ENCODE measurements at regions not wholly inside any gene's neighbourhood (a gene's known extent, or its start where the extent isn't known, plus 50 kb on each side); places are given as distances from the start of the nearest gene placed in this dataset.

DNA sequence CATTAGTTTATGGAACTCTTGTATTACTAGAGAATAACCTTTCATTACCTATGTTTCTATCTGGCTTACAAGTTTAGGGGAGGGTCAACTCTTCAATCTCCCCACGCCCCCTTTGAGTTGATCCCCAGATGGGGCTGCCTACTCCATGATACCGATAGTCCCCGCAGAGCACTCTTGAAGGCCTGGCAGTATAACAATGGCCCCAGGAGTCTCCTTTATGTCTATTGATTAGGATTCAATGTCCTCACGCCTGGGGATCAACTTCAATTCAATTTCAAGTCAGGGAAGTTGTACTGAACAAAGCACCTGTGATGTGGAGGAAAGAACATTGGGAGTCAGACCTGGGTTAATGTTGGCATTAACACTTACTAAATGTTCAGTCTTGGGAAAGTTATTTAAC lies 520.2 kb downstream of the METTL15 start:
- ATAC-seq, result no peak

More for the DNA sequence above, 520.2 kb downstream of the METTL15 start:
- H4K20me1 ChIP-seq (ENCODE audit: insufficient read depth), result no peaks in the 10 kb centered on the region
- no peak for TF ChIP-seq SP1 (IDR thresholded peaks at IDR 0.05; ENCODE audit: low read depth)
- no peak for TF ChIP-seq ZNF274 (IDR thresholded peaks at IDR 0.05; ENCODE audit: low read depth, low read length)
- TF ChIP-seq POLR2A (IDR thresholded peaks at IDR 0.05; ENCODE audit: borderline replicate concordance, extremely low read depth, insufficient read depth, insufficient read length), result no peak
- TF ChIP-seq, protein P1, sequence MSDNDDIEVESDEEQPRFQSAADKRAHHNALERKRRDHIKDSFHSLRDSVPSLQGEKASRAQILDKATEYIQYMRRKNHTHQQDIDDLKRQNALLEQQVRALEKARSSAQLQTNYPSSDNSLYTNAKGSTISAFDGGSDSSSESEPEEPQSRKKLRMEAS (IDR thresholded peaks at IDR 0.05), result no peak
- no peak for TF ChIP-seq JUND (IDR thresholded peaks at IDR 0.05)
- no peak for TF ChIP-seq RAD21 (IDR thresholded peaks at IDR 0.05; ENCODE audit: low read depth)
- TF ChIP-seq FOSL1 (IDR thresholded peaks at IDR 0.05; ENCODE audit: low read depth), result no peak
- no peak for TF ChIP-seq ZBTB33 (IDR thresholded peaks at IDR 0.05; ENCODE audit: extremely low read depth, insufficient replicate concordance, low read length)
- TF ChIP-seq YY1 (IDR thresholded peaks at IDR 0.05; ENCODE audit: extremely low read depth, insufficient replicate concordance, low read depth, low read length), result no peak
- H3K79me2 ChIP-seq (ENCODE audit: insufficient read depth, low read length), result no peaks in the 10 kb centered on the region
- H2AFZ ChIP-seq (ENCODE audit: low read depth, low read length, poor library complexity, severe bottlenecking), result no peak overlapping the region
- no peaks in the 10 kb centered on the region for H3K9me2 ChIP-seq (ENCODE audit: insufficient read depth)
- no peak overlapping the region for H3K27ac ChIP-seq (ENCODE audit: low read depth, low read length)
- H3K4me1 ChIP-seq (ENCODE audit: control insufficient read depth in 1 of 2, insufficient read depth in 2 of 2, low read length in 2 of 2), result no peaks in the 10 kb centered on the region
- intact Hi-C loops (cut with micrococcal nuclease), result no loop called here
- ChIA-PET CTCF (no interaction called here), POLR2A (no interaction called here), RAD21 (ENCODE audit: low non-redundant PET in 1 of 2, low total read pairs in 2 of 2, uncharacterized antibody in 2 of 2, unreplicated experiment in 2 of 2) (no interaction called here)
- BruUV-seq (replicated peaks), result no TSS peak
- H3K4me2 ChIP-seq (ENCODE audit: low read length), result no peak overlapping the region
- no peaks in the 10 kb centered on the region for H3K9me3 ChIP-seq (ENCODE audit: control insufficient read depth in 1 of 2, insufficient read depth in 1 of 2, low read depth in 1 of 2, low read length in 2 of 2)
- H3K27me3 ChIP-seq (ENCODE audit: insufficient read depth, low read length), result no peaks in the 10 kb centered on the region
- no peak overlapping the region for H3K9ac ChIP-seq (ENCODE audit: low read length)
- DNase-seq (ENCODE audit: low read depth, low spot score), result no peak
- no peak overlapping the region for H3K4me3 ChIP-seq (replicated peaks in 1 of 2; ENCODE audit: low read depth in 1 of 2, low read length in 2 of 2)
- H3K36me3 ChIP-seq (ENCODE audit: control insufficient read depth in 1 of 2, insufficient read depth in 2 of 2, low read length in 2 of 2), result no peaks in the 10 kb centered on the region
